Activated T-helper 17 cell treated with anti-CD3 and anti-CD28 coated beads, Interleukin-2, amount 50 U/mL, for 72 hours (primary cell): ENCODE measurements at regions not wholly inside any gene's neighbourhood (a gene's known extent, or its start where the extent isn't known, plus 50 kb on each side); places are given as distances from the start of the nearest gene placed in this dataset.

ENCODE experiments used
- ATAC-seq: fragments of 150-1000 bp; cut with Tn5 transposase; replicated peaks from 2 replicates; pipeline ENCODE4 v1.10.0; 2021; ENCODE audit warnings: mild to moderate bottlenecking, moderate library complexity
- H3K27ac Mint-ChIP-seq: one replicate; pipeline ENCODE4 v1.8.0; 2022; ENCODE audit warnings: mixed read lengths
- H3K27me3 Mint-ChIP-seq: one replicate; pipeline ENCODE4 v1.8.0; 2022; ENCODE audit warnings: mixed read lengths
- H3K36me3 Mint-ChIP-seq: one replicate; pipeline ENCODE4 v1.8.0; 2022; ENCODE audit warnings: low read depth, mild to moderate bottlenecking, mixed read lengths
- H3K4me1 Mint-ChIP-seq: one replicate; pipeline ENCODE4 v1.8.0; 2022; ENCODE audit warnings: mixed read lengths
- H3K4me3 Mint-ChIP-seq: one replicate; pipeline ENCODE4 v1.8.0; 2022; ENCODE audit warnings: mild to moderate bottlenecking, mixed read lengths
- H3K9me3 Mint-ChIP-seq: one replicate; pipeline ENCODE4 v1.8.0; 2022; ENCODE audit warnings: mixed read lengths

DNA sequence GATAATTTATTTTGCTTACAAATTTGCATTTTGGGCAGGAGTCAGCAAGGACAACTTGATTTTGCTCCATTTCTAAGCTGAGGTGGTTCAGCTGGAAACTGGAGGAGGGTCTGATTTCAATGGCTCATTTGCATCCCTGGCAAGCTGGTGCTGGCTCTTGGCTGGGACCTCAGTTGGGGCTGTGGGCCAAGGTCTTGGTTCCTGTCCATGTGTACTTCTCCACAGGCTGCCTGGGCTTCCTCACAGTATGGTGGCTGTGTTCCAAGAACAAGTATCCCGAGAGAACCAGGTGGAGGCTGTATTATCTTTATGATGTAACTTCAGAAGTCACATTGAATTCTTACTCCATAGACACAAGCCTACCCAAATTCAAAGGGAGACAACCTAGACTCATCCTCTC is 77.0 kb upstream of the STX18 start:
- ATAC-seq = no peak
- Mint-ChIP-seq H3K27ac (no peak overlapping the region), H3K36me3 (no peaks in the 10 kb centered on the region), H3K9me3 (no peaks in the 10 kb centered on the region), H3K27me3 (no peaks in the 10 kb centered on the region), H3K4me1 (no peaks in the 10 kb centered on the region), H3K4me3 (no peak overlapping the region)

DNA sequence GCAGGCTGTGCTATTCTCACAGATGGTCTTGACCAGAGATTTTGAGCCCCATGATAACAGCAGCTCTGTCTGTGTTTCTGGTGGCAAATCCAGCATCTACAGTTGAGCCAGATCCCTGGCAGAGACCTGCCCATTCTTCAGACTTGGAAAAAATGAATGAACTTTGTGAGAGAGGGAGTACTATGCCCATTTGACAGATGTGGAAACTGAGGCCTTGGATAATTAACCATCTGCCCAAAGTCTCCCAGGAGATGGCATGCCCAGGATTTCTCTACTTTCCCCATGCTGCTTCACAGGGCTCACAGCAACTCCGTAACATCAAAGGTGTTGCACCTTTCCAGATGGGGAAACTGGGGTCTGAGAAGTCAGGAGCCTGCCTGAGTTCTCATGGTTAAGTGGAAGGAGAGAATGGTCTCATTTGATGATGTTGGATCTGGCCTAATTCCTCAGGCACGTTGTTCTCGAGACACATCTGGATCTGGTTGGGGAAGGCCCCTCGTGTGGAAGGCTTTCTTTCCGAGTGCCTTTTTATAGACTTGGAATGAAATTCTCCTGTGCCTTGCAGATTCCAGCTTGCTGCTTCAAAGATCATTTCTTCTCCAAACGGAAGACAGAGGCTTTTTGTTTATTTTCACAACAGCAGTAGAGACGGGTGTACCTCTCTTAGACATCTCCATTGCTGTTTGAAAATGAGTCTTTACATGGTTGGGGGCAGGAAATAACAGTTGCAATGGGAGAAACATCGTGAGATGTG is 73.3 kb upstream of the STX18 start:
- H3K4me3 Mint-ChIP-seq = no peak overlapping the region
- H3K9me3 Mint-ChIP-seq = no peaks in the 10 kb centered on the region
- no peaks in the 10 kb centered on the region for H3K27me3 Mint-ChIP-seq
- H3K4me1 Mint-ChIP-seq = no peaks in the 10 kb centered on the region
- H3K27ac Mint-ChIP-seq = no peak overlapping the region
- no peaks in the 10 kb centered on the region for H3K36me3 Mint-ChIP-seq
- no peak for ATAC-seq

DNA sequence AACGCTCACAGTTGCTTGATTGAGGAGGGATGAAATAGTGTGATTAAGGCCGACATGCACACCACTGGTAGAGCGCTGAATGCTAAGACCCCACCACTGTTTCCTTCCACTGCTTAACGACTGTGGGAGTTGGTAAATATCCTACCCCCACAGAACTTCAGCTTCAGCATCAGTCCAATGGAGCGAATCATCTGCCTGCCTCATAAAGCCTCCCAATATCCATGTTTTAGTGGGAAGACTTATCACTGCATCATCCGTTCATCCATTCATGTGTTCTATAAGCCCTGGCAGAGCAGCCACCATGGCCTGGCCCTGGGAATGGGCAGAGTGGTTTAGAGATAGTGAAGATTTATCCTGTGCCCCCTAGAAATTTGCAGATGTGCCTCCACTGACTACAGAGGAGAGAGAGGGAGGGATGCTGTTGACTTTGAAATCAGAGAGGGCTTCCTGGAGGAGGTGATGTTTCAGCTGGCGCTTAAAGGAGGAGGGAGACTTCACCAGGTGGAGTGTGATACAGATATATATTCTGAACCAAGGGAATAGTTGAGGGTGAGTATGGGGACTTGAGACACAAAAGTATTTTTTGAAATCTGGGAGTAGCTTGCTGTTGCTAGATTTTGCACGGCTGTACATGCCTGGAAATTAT is 71.9 kb upstream of the STX18 start:
- ATAC-seq = no peak
- Mint-ChIP-seq H3K27me3 (no peaks in the 10 kb centered on the region), H3K36me3 (no peaks in the 10 kb centered on the region), H3K4me3 (no peak overlapping the region), H3K27ac (peak overlapping the region; percentile 15), H3K4me1 (no peaks in the 10 kb centered on the region), H3K9me3 (no peaks in the 10 kb centered on the region)

DNA sequence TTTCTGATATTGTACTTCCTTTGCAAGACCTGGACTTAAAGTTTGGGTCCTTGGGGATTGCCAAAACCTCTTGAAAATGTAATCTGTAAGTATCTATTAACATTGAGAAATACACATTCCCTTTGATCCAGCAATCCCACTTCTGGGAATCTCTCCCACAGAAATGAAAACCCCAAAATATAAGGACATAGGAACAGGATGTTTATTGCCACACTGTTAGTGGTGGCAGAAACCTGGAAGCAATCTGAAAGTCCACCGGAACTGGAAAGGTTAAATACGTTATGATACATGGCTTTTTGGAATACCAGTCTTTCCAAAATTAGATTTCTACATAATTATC is 71.2 kb upstream of the STX18 start:
- Mint-ChIP-seq H3K4me3 (no peak overlapping the region), H3K27me3 (no peaks in the 10 kb centered on the region), H3K9me3 (no peaks in the 10 kb centered on the region), H3K36me3 (no peaks in the 10 kb centered on the region), H3K27ac (no peak overlapping the region), H3K4me1 (peaks cover 1% of the 10 kb centered on the region)
- no peak for ATAC-seq

DNA sequence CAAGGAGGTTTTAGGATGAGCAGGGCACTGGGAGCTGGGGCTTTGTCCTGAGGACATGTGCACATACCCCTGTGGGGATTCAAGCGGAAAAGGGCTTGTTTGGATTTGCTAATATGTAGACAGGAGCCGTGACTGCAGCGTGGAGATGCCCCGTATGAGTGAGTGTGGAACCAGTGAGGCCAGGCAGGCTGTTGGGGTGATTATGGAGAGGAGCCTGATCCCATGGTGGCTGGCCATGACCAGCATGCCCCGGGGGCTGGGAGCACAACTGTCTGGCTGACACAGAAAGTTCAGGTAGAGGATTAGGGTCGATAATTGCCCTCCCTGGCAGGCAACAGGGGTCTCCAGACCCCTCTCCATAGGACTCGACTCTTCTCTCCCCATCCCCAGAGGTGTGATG is 68.8 kb upstream of the STX18 start:
- Mint-ChIP-seq H3K27me3 (no peaks in the 10 kb centered on the region), H3K4me3 (no peak overlapping the region), H3K27ac (no peak overlapping the region), H3K4me1 (peaks cover 3% of the 10 kb centered on the region), H3K36me3 (no peaks in the 10 kb centered on the region), H3K9me3 (no peaks in the 10 kb centered on the region)
- ATAC-seq = no peak

DNA sequence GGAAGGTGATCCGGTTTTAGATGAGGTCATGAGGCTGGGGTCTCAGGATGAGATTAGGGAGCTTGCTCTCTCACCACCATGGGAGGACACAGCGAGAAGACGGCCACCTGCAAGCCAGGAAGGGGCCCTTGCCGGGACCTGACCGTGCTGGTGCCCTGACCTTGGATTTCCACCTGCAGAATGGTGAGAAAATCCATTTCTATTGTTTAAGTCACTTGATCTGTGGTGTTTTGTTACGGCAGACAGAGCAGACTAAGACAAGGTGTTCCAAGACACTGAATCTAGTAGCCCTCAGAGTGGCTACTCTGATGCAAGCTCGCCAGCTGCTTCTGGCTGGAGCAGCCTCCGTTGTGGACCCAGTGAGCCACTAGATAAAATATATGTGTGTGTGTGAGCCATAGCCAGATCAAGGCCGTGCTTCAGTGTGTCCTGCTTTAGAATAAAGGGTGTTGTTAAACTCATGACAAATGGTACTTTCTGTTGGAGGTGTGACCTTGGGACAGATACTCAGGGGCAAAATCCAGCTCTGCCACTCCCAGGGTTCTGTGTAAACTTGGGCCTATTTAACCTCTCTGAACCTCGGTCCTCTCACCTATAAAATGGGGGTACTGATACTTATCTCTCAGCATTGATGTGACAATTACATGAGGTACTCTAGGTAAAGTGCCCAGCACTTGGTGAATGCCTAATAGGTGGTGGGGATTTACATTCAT is 67.9 kb upstream of the STX18 start:
- H3K4me3 Mint-ChIP-seq = no peak overlapping the region
- no peak overlapping the region for H3K27ac Mint-ChIP-seq
- H3K27me3 Mint-ChIP-seq = no peaks in the 10 kb centered on the region
- peaks cover 3% of the 10 kb centered on the region for H3K4me1 Mint-ChIP-seq
- ATAC-seq = no peak
- H3K9me3 Mint-ChIP-seq = no peaks in the 10 kb centered on the region
- H3K36me3 Mint-ChIP-seq = no peaks in the 10 kb centered on the region

DNA sequence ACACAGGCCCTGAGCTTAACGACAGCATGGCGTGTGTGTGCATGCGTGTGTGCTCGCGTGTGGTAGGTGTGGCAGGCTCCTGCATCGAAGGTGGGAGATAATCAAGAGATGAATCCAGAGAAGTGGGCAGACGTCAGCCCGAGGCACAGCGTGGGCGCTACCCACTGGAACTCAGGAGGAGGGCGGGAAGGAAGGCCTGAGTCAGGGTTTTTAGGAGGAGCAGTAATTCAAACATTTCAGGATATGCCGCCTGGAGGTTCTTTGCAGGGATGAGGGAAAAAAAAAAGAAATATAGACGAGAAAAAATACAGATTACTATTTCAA is 66.3 kb upstream of the STX18 start:
- H3K4me3 Mint-ChIP-seq = no peak overlapping the region

DNA sequence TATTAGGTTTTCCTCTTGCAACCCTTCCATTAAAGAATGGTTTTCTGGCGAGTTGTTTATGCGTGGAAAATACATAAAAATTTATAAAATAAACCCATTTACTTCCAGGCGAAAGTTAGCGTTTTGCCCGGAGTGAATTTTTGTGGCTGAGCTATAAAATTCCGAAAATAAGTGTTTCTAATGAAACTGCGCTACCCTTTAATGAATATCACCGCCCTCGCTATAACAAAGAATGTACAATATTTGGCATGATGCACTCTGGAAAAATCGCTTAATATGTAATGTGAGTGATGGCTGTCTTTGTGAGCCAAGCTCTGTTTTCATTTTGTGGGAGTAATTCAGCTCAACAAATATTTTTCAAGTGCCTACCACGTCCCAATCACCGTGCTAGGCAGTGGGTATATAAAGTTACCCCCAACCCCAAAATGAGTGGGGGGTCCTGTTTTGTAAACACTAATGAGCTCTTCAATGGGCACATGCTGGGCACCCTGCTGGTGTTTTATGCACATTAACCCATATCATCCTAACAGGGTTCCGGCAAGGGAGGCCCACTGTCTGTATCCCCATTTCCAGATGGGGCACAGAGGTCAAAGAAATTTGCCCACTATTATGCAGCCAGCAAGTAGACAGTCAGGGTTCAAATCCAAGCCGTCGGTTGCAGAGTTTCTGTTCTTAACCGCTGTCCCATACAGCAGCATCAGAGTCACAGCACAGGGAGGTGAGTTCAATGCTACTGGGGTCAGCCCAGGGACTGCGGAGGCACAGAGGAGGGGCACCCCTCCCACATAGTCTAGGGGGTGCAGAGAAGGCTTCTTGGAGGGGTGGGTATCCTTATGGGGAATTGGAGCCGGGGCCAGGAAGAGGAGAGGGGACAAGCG is 65.7 kb upstream of the STX18 start:
- Mint-ChIP-seq H3K27me3 (no peaks in the 10 kb centered on the region), H3K27ac (no peak overlapping the region), H3K36me3 (no peaks in the 10 kb centered on the region), H3K4me3 (no peak overlapping the region), H3K4me1 (peaks cover 3% of the 10 kb centered on the region), H3K9me3 (no peaks in the 10 kb centered on the region)
- ATAC-seq = no peak

More for the DNA sequence above, 66.3 kb upstream of the STX18 start:
- no peak for ATAC-seq
- no peak overlapping the region for H3K27ac Mint-ChIP-seq
- H3K9me3 Mint-ChIP-seq = no peaks in the 10 kb centered on the region
- no peaks in the 10 kb centered on the region for H3K27me3 Mint-ChIP-seq
- no peaks in the 10 kb centered on the region for H3K36me3 Mint-ChIP-seq
- peaks cover 3% of the 10 kb centered on the region for H3K4me1 Mint-ChIP-seq

DNA sequence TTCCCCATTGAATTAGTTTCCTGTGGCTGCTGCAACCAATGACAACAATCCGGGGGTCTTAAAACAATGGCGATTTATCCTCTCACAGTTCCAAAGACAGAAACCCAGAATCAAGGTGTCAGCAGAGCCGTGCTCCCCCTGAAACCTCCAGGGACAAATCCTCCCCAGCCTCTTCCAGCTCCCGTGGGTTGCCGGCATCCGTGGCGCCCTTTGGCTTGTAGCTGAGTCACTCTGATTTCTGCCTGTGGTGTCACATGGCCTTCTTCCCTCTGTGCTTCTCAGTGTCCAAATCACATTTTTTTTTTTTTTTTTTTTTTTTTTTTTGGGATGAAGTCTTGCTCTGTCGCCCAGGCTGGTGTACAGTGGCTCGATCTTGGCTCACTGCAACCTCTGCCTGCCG is 64.5 kb upstream of the STX18 start:
- Mint-ChIP-seq H3K4me3 (no peak overlapping the region), H3K9me3 (no peaks in the 10 kb centered on the region), H3K27me3 (no peaks in the 10 kb centered on the region), H3K36me3 (no peaks in the 10 kb centered on the region), H3K4me1 (peaks cover 3% of the 10 kb centered on the region), H3K27ac (no peak overlapping the region)
- no peak for ATAC-seq

DNA sequence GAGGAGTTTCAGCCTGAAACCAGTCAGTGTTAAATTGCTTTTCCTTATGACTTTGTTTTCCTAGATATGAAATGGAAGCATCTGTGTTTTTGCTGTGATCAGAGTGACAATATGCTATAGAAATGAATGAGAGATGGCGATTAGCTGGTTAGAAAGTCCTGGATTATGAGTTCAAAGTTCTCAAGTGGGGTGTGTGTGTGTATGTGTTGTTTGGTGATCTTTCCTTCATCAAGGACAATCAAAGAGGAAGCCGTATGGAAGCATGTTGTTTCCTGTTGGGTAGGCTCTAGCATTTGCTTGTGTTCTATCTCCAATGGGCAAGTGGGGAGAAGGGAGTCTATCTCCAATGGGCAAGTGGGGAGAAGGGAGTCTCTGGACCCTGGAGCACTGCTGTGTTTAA is 64.0 kb upstream of the STX18 start:
- H3K36me3 Mint-ChIP-seq = no peaks in the 10 kb centered on the region
- H3K27ac Mint-ChIP-seq = no peak overlapping the region
- no peaks in the 10 kb centered on the region for H3K27me3 Mint-ChIP-seq
- H3K4me1 Mint-ChIP-seq = peaks cover 3% of the 10 kb centered on the region
- H3K4me3 Mint-ChIP-seq = no peak overlapping the region
- ATAC-seq = no peak
- no peaks in the 10 kb centered on the region for H3K9me3 Mint-ChIP-seq

DNA sequence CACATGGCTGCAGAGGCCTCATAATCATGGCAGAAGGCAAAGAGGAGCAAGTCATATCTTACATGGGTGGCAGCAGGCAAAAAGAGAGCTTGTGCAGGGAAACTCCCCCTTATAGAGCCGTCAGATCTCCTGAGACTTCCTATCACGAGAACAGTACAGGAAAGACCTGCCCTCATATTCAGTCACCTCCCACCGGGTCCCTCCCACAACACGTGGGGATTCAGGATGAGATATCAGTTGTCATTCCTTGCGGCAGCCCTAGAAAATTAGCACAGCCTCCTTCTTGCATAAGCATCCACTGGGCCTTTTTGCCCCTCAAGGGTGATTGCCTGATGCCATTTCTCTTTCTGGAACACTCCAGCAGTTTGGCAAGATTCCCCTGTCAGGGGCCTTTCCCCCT is 61.7 kb upstream of the STX18 start:
- Mint-ChIP-seq H3K27me3 (no peaks in the 10 kb centered on the region), H3K27ac (no peak overlapping the region), H3K9me3 (no peaks in the 10 kb centered on the region), H3K4me1 (peaks cover 3% of the 10 kb centered on the region), H3K4me3 (no peak overlapping the region), H3K36me3 (no peaks in the 10 kb centered on the region)
- no peak for ATAC-seq

DNA sequence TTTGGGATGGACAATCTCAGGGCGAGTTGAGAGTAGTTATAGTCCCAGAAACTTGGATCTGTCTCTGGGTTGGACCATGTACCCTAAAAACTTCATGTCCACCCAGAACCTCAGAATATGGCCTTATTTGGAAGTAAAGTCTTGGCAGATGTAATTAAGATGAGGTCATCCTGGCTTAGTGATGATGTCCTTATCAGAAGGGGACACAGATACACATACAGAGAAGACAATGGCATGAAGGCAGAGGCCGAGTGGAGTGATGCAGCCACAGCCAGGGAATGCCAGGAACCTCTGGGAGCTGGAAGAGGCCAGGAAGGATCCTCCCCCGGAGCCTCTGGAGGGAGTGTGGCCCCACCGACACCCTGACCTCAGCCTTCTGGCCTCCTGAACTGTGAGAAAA is 61.2 kb upstream of the STX18 start:
- no peaks in the 10 kb centered on the region for H3K9me3 Mint-ChIP-seq
- no peak for ATAC-seq
- no peak overlapping the region for H3K27ac Mint-ChIP-seq
- H3K4me1 Mint-ChIP-seq = peaks cover 2% of the 10 kb centered on the region
- H3K4me3 Mint-ChIP-seq = no peak overlapping the region
- no peaks in the 10 kb centered on the region for H3K36me3 Mint-ChIP-seq
- H3K27me3 Mint-ChIP-seq = no peaks in the 10 kb centered on the region

DNA sequence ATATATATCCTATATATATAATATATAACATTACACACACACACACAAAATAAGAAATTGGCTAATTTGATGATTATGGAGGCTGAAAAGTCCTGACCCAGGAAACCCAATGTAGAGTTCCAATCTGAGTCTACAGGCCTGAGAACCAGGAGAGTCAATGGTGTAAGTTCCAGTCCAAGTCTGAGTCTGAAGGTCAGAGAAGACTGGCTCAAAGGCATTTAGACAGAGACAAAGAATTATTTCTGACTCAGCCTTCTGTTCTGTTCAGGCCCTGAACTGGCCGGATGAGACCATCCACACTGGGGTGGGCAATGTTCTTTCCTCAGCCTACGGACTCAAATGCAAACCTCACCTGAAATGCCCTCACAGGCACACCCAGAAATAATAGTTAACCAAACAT is 60.6 kb upstream of the STX18 start:
- H3K36me3 Mint-ChIP-seq = no peaks in the 10 kb centered on the region
- H3K9me3 Mint-ChIP-seq = no peaks in the 10 kb centered on the region
- H3K4me1 Mint-ChIP-seq = no peaks in the 10 kb centered on the region
- H3K27me3 Mint-ChIP-seq = no peaks in the 10 kb centered on the region
- H3K4me3 Mint-ChIP-seq = no peak overlapping the region
- ATAC-seq = no peak
- H3K27ac Mint-ChIP-seq = no peak overlapping the region

DNA sequence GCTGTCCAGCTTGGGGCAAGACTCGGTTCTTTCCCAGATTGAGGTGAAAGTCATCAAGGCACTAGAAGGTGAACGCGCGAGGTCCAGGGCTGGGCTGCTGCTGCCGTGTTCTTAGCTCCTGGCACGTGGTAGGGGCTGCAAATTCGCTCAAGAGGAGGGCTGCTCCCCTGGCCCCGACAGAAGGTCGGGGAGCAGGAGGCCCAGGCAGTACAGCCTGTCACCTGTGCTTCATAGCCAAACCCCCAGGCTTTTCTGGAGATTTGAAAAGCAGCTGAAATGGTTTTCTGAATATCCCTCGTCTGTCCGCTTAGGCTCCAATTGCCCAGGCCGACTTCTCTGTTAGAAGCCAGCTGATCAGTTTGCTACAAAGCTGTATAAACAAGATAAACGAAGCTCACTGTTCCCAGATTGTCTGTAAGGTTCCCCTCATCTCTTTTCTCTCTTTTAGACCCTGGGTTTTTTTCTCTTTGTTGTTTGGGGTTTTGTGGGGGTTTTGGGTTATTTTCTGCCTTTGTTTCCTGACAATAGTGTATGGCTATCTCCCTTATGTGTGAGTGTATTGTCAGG is 60.0 kb upstream of the STX18 start:
- no peak overlapping the region for H3K27ac Mint-ChIP-seq
- H3K9me3 Mint-ChIP-seq = no peaks in the 10 kb centered on the region
- ATAC-seq = no peak
- H3K4me1 Mint-ChIP-seq = no peaks in the 10 kb centered on the region
- H3K4me3 Mint-ChIP-seq = no peak overlapping the region
- no peaks in the 10 kb centered on the region for H3K27me3 Mint-ChIP-seq
- H3K36me3 Mint-ChIP-seq = no peaks in the 10 kb centered on the region
